SK-N-SH (cell line): ENCODE measurements at regions not wholly inside any gene's neighbourhood (a gene's known extent, or its start where the extent isn't known, plus 50 kb on each side); places are given as distances from the start of the nearest gene placed in this dataset.

Experiments
- CTCF ChIA-PET: fragments of 300-600, 350-600 bp; formaldehyde crosslinking; extraction: SDS; loops from one replicate; lab custom pipeline; 2021; lab: Yijun Ruan, JAX
- POLR2A ChIA-PET: fragments of 350-600 bp; sonication (Branson Sonifier 250); formaldehyde crosslinking; extraction: SDS; loops from one replicate; lab custom pipeline; 2020; ENCODE audit warnings: antibody characterized with exemption, inconsistent platforms; lab: Yijun Ruan, JAX
- DNase-seq: peaks from one replicate; pipeline ENCODE4 v3.0.0; 2012
- H2AFZ ChIP-seq: fragments of 200-600 bp; sonication (generic); 2 replicates; pipeline ENCODE4 v1.8.1; 2016; ENCODE audit warnings: antibody characterized with exemption, mild to moderate bottlenecking, low read depth
- H3F3A ChIP-seq: fragments of 200-600 bp; sonication (generic); replicated peaks from 2 replicates; pipeline ENCODE3; 2016; ENCODE audit warnings: antibody characterized with exemption, mild to moderate bottlenecking; ENCODE audit not compliant: insufficient read depth
- H3K27ac ChIP-seq, 2 experiments: fragments of 200-500 bp in 1 of 2; fragments of 200-600 bp in 1 of 2; sonication (Bioruptor generic) in 1 of 2; sonication (generic), shearing (Covaris generic) in 1 of 2; 2 replicates each; pipeline versions ENCODE4 v1.5.1 to v1.6.1; 2014 to 2016; ENCODE audit warnings: low read depth in 2 of 2, inconsistent platforms in 1 of 2, low read length in 1 of 2, mild to moderate bottlenecking in 1 of 2, mixed read lengths in 1 of 2
- H3K27me3 ChIP-seq: fragments of 200-600 bp; sonication (generic), shearing (Covaris generic); 2 replicates; pipeline ENCODE4 v1.6.1; 2016; ENCODE audit warnings: mixed run types; ENCODE audit not compliant: insufficient read depth
- H3K36me3 ChIP-seq, 2 experiments: fragments of 200-500 bp in 1 of 2; fragments of 200-600 bp in 1 of 2; sonication (Bioruptor generic) in 1 of 2; sonication (generic) in 1 of 2; replicated peaks in 1 of 2; 2 replicates each; pipeline versions ENCODE3 to v1.5.1; 2014 to 2016; ENCODE audit warnings: low read length in 1 of 2, mild to moderate bottlenecking in 1 of 2; ENCODE audit not compliant: insufficient read depth in 2 of 2, control insufficient read depth in 1 of 2
- H3K4me1 ChIP-seq, 2 experiments: fragments of 200-500 bp in 1 of 2; fragments of 200-600 bp in 1 of 2; sonication (Bioruptor generic) in 1 of 2; sonication (generic), shearing (Covaris generic) in 1 of 2; 2 replicates each; pipeline versions ENCODE4 v1.5.1 to v1.6.1; 2014 to 2016; ENCODE audit warnings: low read depth in 1 of 2, low read length in 1 of 2, mixed run types in 1 of 2; ENCODE audit not compliant: insufficient read depth in 2 of 2, control insufficient read depth in 1 of 2
- H3K4me2 ChIP-seq: fragments of 200-600 bp; sonication (generic), shearing (Covaris generic); 2 replicates; pipeline ENCODE4 v1.6.1; 2017; ENCODE audit warnings: mixed run types
- H3K4me3 ChIP-seq, 2 experiments: fragments of 200-500 bp in 1 of 2; fragments of 200-600 bp in 1 of 2; sonication (Bioruptor generic) in 1 of 2; sonication (generic), shearing (Covaris generic) in 1 of 2; 2 replicates each; pipeline versions ENCODE4 v1.5.1 to v1.8.1; 2014 to 2016; ENCODE audit warnings: low read depth in 2 of 2, inconsistent platforms in 1 of 2, low read length in 1 of 2, mild to moderate bottlenecking in 1 of 2, mixed read lengths in 1 of 2, moderate library complexity in 1 of 2
- H3K79me2 ChIP-seq: fragments of 200-600 bp; sonication (generic); 2 replicates; pipeline ENCODE4 v1.8.1; 2017; ENCODE audit warnings: mild to moderate bottlenecking; ENCODE audit not compliant: insufficient read depth
- H3K9ac ChIP-seq: fragments of 200-600 bp; sonication (generic); 2 replicates; pipeline ENCODE4 v1.6.1; 2017; ENCODE audit warnings: mixed run types
- H3K9me2 ChIP-seq: fragments of 200-600 bp; sonication (generic); 2 replicates; pipeline ENCODE4 v1.6.1; 2017; ENCODE audit warnings: mixed run types
- H3K9me3 ChIP-seq: fragments of 200-600 bp; sonication (generic); 2 replicates; pipeline ENCODE4 v1.6.1; 2017; ENCODE audit warnings: mixed run types, mild to moderate bottlenecking, moderate library complexity
- H4K20me1 ChIP-seq: fragments of 200-600 bp; sonication (generic); 2 replicates; pipeline ENCODE4 v1.6.1; 2017; ENCODE audit warnings: mild to moderate bottlenecking, mixed run types; ENCODE audit not compliant: insufficient read depth
- ELF1 ChIP-seq: IDR thresholded peaks from 2 replicates; pipeline ENCODE4 v1.4.0; 2012
- EP300 ChIP-seq, 2 experiments: IDR thresholded peaks; 2 replicates each; pipeline versions ENCODE4 v1.4.0 to v1.6.1; 2012; ENCODE audit warnings: borderline replicate concordance in 1 of 2, low read depth in 1 of 2, low read length in 1 of 2
- MAX ChIP-seq: IDR thresholded peaks from 2 replicates; pipeline ENCODE4 v1.4.0; 2012; ENCODE audit warnings: low read depth
- NFIC ChIP-seq: IDR thresholded peaks from 2 replicates; pipeline ENCODE4 v1.4.0; 2012; ENCODE audit warnings: borderline replicate concordance
- POLR2AphosphoS5 ChIP-seq: IDR thresholded peaks from 2 replicates; pipeline ENCODE4 v1.6.1; 2012; ENCODE audit warnings: low read depth, low read length
- REST ChIP-seq: IDR thresholded peaks from 2 replicates; pipeline ENCODE4 v1.6.1; 2012; ENCODE audit warnings: mild to moderate bottlenecking, low read depth, low read length, moderate library complexity
- TAF1 ChIP-seq: IDR thresholded peaks from 2 replicates; pipeline ENCODE4 v1.6.1; 2012; ENCODE audit warnings: low read depth, mild to moderate bottlenecking, low read length, moderate library complexity, borderline replicate concordance
- ZBTB33 ChIP-seq: IDR thresholded peaks from 2 replicates; pipeline ENCODE4 v1.4.0; 2012; ENCODE audit warnings: low read depth, borderline replicate concordance
- WGBS: methylation state at CpG from one replicate; pipeline ENCODE4 v1.1.6; 2017; ENCODE audit warnings: low lambda C conversion rate; 5-methylcytosine and 5-hydroxymethylcytosine counted together

GRCh38 chr20:24370911-24371695, 98.3 kb upstream of the SYNDIG1 start:
- ChIA-PET POLR2A (no interaction called here), CTCF (no interaction called here)
- Histone ChIP-seq H3K79me2 (no peaks in the 10 kb centered on the region), H3K9me3 (no peaks in the 10 kb centered on the region), H3K4me3 (no peak overlapping the region), H3K9me2 (no peaks in the 10 kb centered on the region), H3F3A (no peaks in the 10 kb centered on the region), H3K27ac (no peak overlapping the region), H3K4me2 (no peak overlapping the region), H4K20me1 (no peaks in the 10 kb centered on the region), H3K27me3 (no peaks in the 10 kb centered on the region), H2AFZ (no peak overlapping the region), H3K9ac (no peak overlapping the region), H3K36me3 (no peaks in the 10 kb centered on the region), H3K4me1 (no peaks in the 10 kb centered on the region)
- 22% methylated on average over 5 of the region's 7 CpGs for WGBS
- no peak for DNase-seq
- TF ChIP-seq POLR2AphosphoS5, result no peak
- no peak for TF ChIP-seq REST
- no peak for TF ChIP-seq EP300 (IDR thresholded peaks at IDR 0.05; ENCODE audit: borderline replicate concordance in 1 of 2, low read depth in 1 of 2, low read length in 1 of 2)
- no peak for TF ChIP-seq ELF1

GRCh38 chr20:24370249-24370648, 99.2 kb upstream of the SYNDIG1 start:
- H3F3A ChIP-seq, result no peaks in the 10 kb centered on the region
- H3K4me3 ChIP-seq, result no peak overlapping the region
- TF ChIP-seq TAF1 (no peak), NFIC (no peak), MAX (no peak), ZBTB33 (no peak)
- TF ChIP-seq, all 33 proteins: peak for 0
- Histone ChIP-seq H3K9me3 (no peaks in the 10 kb centered on the region), H3K9me2 (no peaks in the 10 kb centered on the region), H3K27ac (no peak overlapping the region), H3K9ac (no peak overlapping the region), H3K4me1 (no peaks in the 10 kb centered on the region), H4K20me1 (no peaks in the 10 kb centered on the region), H3K27me3 (no peaks in the 10 kb centered on the region), H3K4me2 (no peak overlapping the region), H2AFZ (no peak overlapping the region), H3K79me2 (no peaks in the 10 kb centered on the region), H3K36me3 (no peaks in the 10 kb centered on the region)
- 56% methylated on average over 2 of the region's 6 CpGs for WGBS
- ChIA-PET POLR2A (no interaction called here), CTCF (no interaction called here)
- DNase-seq, result no peak
